ENCODE measurements at regions not wholly inside any gene's neighbourhood (a gene's known extent, or its start where the extent isn't known, plus 50 kb on each side); places are given as distances from the start of the nearest gene placed in this dataset.

DNA sequence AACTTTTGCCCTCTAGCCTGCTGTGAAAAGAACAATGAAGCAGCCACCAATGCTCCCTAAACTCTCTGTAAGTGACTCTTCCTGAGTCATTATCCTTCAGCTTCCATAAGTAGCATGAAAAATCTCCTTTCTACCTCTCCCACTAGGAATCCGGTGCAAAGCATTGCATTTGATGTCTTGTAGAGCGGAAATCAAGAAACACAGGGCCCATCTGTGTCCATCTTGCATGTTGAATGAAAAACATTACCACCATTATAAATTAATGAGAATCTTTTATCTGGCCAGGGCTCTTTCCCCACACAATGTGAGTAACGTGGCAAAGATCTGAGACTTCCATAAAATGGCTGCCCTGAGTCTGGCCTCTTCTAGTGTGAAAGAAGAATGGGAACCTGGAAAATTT, 324.4 kb downstream of the ADGRL2 start:
- no peaks in the 10 kb centered on the region for H3K27me3 ChIP-seq
- intact Hi-C loops (cut with DNase I): no loop called here
- no peak for DNase-seq (ENCODE audit: extremely low spot score)
- H3K9me3 ChIP-seq: no peaks in the 10 kb centered on the region
- no peaks in the 10 kb centered on the region for H3K36me3 ChIP-seq
- no peaks in the 10 kb centered on the region for H3K4me1 ChIP-seq
- H3K4me3 ChIP-seq: no peak overlapping the region
- WGBS: 93% methylated on average over 3 of the region's 3 CpGs
- no peak overlapping the region for H3K27ac ChIP-seq (replicated peaks in 1 of 4)
- no peak for TF ChIP-seq EP300 (IDR thresholded peaks at IDR 0.05)
- TF ChIP-seq POLR2AphosphoS5 (IDR thresholded peaks at IDR 0.05): no peak

DNA sequence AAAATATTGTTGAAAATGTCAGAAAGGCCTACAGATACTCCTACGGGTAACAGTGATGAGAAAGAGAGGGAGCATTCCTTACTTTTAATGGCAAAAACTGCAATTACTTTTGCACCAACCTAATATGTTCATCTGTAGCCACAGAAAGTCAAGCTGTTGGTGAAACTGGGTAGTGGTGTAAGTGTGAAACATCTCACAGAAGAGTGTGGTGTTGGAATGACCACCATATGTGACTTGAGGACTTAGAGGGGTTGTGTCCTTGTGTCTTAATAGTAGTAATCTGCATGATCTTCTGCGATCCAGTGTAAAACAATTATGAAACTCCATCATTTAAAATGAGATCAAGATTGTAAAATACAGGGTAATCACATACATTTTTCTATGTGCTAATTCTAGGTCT, 320.7 kb downstream of the ADGRL2 start:
- H3K36me3 ChIP-seq: no peaks in the 10 kb centered on the region
- no peaks in the 10 kb centered on the region for H3K9me3 ChIP-seq
- WGBS: 98% methylated on average over 2 of the region's 2 CpGs
- H3K4me1 ChIP-seq: no peaks in the 10 kb centered on the region
- no peak overlapping the region for H3K4me3 ChIP-seq
- TF ChIP-seq, protein P1, sequence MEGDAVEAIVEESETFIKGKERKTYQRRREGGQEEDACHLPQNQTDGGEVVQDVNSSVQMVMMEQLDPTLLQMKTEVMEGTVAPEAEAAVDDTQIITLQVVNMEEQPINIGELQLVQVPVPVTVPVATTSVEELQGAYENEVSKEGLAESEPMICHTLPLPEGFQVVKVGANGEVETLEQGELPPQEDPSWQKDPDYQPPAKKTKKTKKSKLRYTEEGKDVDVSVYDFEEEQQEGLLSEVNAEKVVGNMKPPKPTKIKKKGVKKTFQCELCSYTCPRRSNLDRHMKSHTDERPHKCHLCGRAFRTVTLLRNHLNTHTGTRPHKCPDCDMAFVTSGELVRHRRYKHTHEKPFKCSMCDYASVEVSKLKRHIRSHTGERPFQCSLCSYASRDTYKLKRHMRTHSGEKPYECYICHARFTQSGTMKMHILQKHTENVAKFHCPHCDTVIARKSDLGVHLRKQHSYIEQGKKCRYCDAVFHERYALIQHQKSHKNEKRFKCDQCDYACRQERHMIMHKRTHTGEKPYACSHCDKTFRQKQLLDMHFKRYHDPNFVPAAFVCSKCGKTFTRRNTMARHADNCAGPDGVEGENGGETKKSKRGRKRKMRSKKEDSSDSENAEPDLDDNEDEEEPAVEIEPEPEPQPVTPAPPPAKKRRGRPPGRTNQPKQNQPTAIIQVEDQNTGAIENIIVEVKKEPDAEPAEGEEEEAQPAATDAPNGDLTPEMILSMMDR (IDR thresholded peaks at IDR 0.05): no peak
- no peak for TF ChIP-seq POLR2AphosphoS5 (IDR thresholded peaks at IDR 0.05)
- no peak for TF ChIP-seq POLR2A (IDR thresholded peaks at IDR 0.05; ENCODE audit: low read depth)
- TF ChIP-seq EP300 (IDR thresholded peaks at IDR 0.05): no peak
- H3K27ac ChIP-seq (replicated peaks in 1 of 4): no peak overlapping the region
- intact Hi-C loops (cut with DNase I): no loop called here
- DNase-seq (ENCODE audit: extremely low spot score): no peak
- H3K27me3 ChIP-seq: no peaks in the 10 kb centered on the region

- intact Hi-C loops (cut with DNase I): no loop called here
- WGBS: 96% methylated on average over 7 of the region's 7 CpGs
- H3K4me1 ChIP-seq: peaks cover 0 to 2% (median 0%) of the 10 kb centered on the region in 4 donors
- TF ChIP-seq POLR2A (IDR thresholded peaks at IDR 0.05; ENCODE audit: low read depth) (no peak), POLR2AphosphoS5 (IDR thresholded peaks at IDR 0.05) (no peak), EP300 (IDR thresholded peaks at IDR 0.05) (no peak)
- TF ChIP-seq, protein P1 (IDR thresholded peaks at IDR 0.05): no peak
- H3K9me3 ChIP-seq: no peaks in the 10 kb centered on the region
- no peak overlapping the region for H3K4me3 ChIP-seq
- no peaks in the 10 kb centered on the region for H3K27me3 ChIP-seq
- no peaks in the 10 kb centered on the region for H3K36me3 ChIP-seq
- no peak for DNase-seq (ENCODE audit: extremely low spot score)
- H3K27ac ChIP-seq (replicated peaks in 1 of 4): no peak overlapping the region
These were observed 315.4 kb downstream of the ADGRL2 start for GRCh38 chr1:82116105-82116504.

GRCh38 chr1:82114887-82115286, 314.2 kb downstream of the ADGRL2 start:
- 88% methylated on average over 4 of the region's 4 CpGs for WGBS
- DNase-seq (ENCODE audit: extremely low spot score): no peak
- Histone ChIP-seq H3K4me1 (peaks cover 3 to 13% (median 8%) of the 10 kb centered on the region in 4 donors), H3K4me3 (no peak overlapping the region), H3K36me3 (no peaks in the 10 kb centered on the region), H3K27ac (replicated peaks in 1 of 4) (no peak overlapping the region), H3K9me3 (no peaks in the 10 kb centered on the region), H3K27me3 (no peaks in the 10 kb centered on the region)
- no peak for TF ChIP-seq POLR2A (IDR thresholded peaks at IDR 0.05; ENCODE audit: low read depth)
- TF ChIP-seq, protein P1 (IDR thresholded peaks at IDR 0.05): no peak
- TF ChIP-seq EP300 (IDR thresholded peaks at IDR 0.05): no peak
- TF ChIP-seq POLR2AphosphoS5 (IDR thresholded peaks at IDR 0.05): no peak
- intact Hi-C loops (cut with DNase I): no loop called here

- Histone ChIP-seq H3K27me3 (no peaks in the 10 kb centered on the region), H3K27ac (replicated peaks in 1 of 4) (no peak overlapping the region), H3K36me3 (no peaks in the 10 kb centered on the region), H3K4me3 (no peak overlapping the region), H3K4me1 (peaks cover 3 to 13% (median 8%) of the 10 kb centered on the region in 4 donors), H3K9me3 (no peaks in the 10 kb centered on the region)
- TF ChIP-seq, protein P1 (IDR thresholded peaks at IDR 0.05): no peak
- no peak for TF ChIP-seq EP300 (IDR thresholded peaks at IDR 0.05)
- no peak for TF ChIP-seq POLR2A (IDR thresholded peaks at IDR 0.05; ENCODE audit: low read depth)
- TF ChIP-seq POLR2AphosphoS5 (IDR thresholded peaks at IDR 0.05): no peak
- intact Hi-C loops (cut with DNase I): no loop called here
- WGBS: 46% methylated on average over 4 of the region's 4 CpGs
- no peak for DNase-seq (ENCODE audit: extremely low spot score)
These were observed 309.9 kb downstream of the ADGRL2 start for GRCh38 chr1:82110366-82111254.
